ENCODE measurements at regions not wholly inside any gene's neighbourhood (a gene's known extent, or its start where the extent isn't known, plus 50 kb on each side); places are given as distances from the start of the nearest gene placed in this dataset.
A peak's percentile ranks its signal among the peaks of the same experiment; 100 is the strongest.

- no peak for TF ChIP-seq CTCF (IDR thresholded peaks at IDR 0.05; ENCODE audit: low read depth, low read length)
- H3K4me3 ChIP-seq (ENCODE audit: low read depth, low read length) = no peak overlapping the region
Measured at GRCh38 chr11:26268980-26269660, 62.8 kb upstream of the ANO3 start.

GRCh38 chr11:26271666-26272065, 60.3 kb upstream of the ANO3 start:
- TF ChIP-seq CTCF (IDR thresholded peaks at IDR 0.05; ENCODE audit: low read depth, low read length) = no peak
- no peak overlapping the region for H3K4me3 ChIP-seq (ENCODE audit: low read depth, low read length)

GRCh38 chr11:26276798-26277424, 55.0 kb upstream of the ANO3 start:
- peak; percentile 94 for TF ChIP-seq CTCF (IDR thresholded peaks at IDR 0.05; ENCODE audit: low read depth, low read length)
- no peak overlapping the region for H3K4me3 ChIP-seq (ENCODE audit: low read depth, low read length)

GRCh38 chr11:26278354-26278753, 53.6 kb upstream of the ANO3 start:
- TF ChIP-seq CTCF (IDR thresholded peaks at IDR 0.05; ENCODE audit: low read depth, low read length) = no peak
- H3K4me3 ChIP-seq (ENCODE audit: low read depth, low read length) = no peak overlapping the region
